Left ventricle myocardium superior (tissue), 1 donor: ENCODE measurements at regions not wholly inside any gene's neighbourhood (a gene's known extent, or its start where the extent isn't known, plus 50 kb on each side); places are given as distances from the start of the nearest gene placed in this dataset.

Experiments used
- ATAC-seq: fragments of 200-7000 bp; cut with Tn5 transposase; one replicate; pipeline ENCODE4 v1.9.1; 2020; ENCODE audit warnings: mild to moderate bottlenecking, moderate library complexity
- DNase-seq: peaks from one replicate; pipeline ENCODE4 v3.0.0-alpha.2; 2020
- intact Hi-C: fragments of 100-400 bp; cut with micrococcal nuclease; formaldehyde crosslinking; loops from one replicate; pipeline ENCODE4 v1.11.0; 2022
- donor health status: DM: no; HTN: yes; CAD: no; lungs with severe emphysema.

GRCh38 chr5:29984156-29984540 is 1209.3 kb upstream of the CDH6 start:
- no peak for ATAC-seq
- DNase-seq: no peak
- intact Hi-C loops: no loop called here

DNA sequence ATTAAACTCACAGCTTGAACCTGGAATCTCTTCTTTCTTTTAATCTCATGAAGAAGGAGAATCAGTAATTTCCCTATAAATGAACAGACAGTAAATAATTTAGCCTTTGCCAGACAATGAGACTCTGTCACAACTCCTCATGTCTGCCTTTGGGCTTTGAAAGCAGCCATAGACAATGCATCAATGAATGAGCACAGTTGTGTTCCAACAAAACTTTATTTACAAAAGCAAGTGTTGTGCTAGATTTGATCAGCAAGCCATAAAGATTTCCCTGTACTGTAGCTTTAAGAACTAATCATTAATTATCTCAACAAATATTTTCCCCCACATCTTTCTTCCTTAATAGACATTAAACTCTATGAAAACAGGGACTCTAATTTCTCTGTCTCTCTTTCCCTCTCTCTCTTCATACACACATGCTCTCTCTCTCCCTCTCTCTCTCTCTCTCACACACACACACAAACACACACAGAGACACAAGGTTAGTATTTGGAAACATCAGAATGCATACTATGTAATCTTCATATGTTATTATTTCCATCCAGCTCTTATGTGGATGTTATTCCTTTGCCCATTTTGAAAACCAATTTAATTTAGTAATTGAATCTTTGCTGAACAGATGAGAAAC is 1209.8 kb upstream of the CDH6 start:
- no peak for ATAC-seq
- intact Hi-C loops: no loop called here
- no peak for DNase-seq

DNA sequence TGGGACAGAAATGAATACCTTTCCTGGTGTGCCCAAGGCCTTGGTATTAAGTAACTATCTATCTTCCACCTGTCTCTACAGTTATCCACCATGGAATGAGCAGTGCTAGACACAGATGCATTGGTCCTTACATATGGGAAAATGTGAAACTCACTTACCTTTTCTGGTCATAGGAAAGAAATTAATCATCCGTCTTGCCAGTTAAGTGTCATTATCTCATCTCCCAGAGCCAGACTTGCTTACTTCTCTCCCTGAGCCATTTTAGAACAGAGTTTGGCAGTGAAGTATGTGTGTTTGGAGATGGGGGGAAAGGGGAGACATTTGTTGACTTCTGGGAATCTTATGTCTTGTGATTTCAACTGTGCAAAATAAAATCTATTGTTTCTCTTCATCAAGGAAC is 1211.0 kb upstream of the CDH6 start:
- no peak for ATAC-seq
- intact Hi-C loops: no loop called here
- no peak for DNase-seq

- no peak for DNase-seq
- intact Hi-C loops: no loop called here
- no peak for ATAC-seq
Measured at GRCh38 chr5:29972597-29972996, 1220.9 kb upstream of the CDH6 start.

GRCh38 chr5:29963956-29964355 is 1229.5 kb upstream of the CDH6 start:
- intact Hi-C loops: no loop called here
- DNase-seq (no peak), ATAC-seq (no peak)

GRCh38 chr5:29960323-29960722 is 1233.2 kb upstream of the CDH6 start:
- no peak for ATAC-seq
- no peak for DNase-seq
- intact Hi-C loops: no loop called here

DNA sequence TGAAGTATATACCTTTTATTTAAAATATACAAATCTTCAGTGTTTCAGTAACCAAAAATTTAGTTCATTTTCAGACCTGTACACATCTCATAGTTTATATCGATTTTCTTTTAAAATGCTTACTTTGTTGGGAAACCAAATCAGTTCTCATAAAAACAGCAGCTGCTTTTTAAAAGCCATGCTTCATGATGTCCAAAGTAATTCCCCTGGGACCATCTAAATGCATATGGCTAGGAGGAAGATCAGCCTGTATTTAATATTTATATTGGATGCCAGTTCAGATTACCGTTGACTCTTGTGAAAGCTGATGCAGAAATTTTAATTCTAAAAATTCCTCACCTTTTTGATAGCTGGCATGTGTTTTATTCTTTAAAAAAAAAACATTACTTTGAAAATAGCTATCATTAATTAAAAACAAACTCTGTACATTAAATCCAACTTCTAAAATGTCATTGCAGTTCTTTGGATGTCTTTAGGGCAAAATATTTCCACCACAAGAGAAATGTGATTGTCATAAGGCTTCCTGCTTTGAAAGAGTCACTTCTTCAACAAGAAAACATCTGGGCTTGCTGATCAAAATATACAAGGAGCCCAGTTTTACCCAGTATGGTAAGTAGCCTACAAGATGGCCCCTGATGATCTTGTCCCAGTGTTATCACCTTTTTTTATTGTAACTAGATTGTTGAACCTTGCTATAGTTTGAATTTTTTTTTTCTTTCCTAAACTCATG is 1242.9 kb upstream of the CDH6 start:
- no peak for DNase-seq
- intact Hi-C loops: no loop called here
- no peak for ATAC-seq

GRCh38 chr5:29949301-29949872 is 1244.1 kb upstream of the CDH6 start:
- DNase-seq: no peak
- ATAC-seq: no peak
- intact Hi-C loops: no loop called here

DNA sequence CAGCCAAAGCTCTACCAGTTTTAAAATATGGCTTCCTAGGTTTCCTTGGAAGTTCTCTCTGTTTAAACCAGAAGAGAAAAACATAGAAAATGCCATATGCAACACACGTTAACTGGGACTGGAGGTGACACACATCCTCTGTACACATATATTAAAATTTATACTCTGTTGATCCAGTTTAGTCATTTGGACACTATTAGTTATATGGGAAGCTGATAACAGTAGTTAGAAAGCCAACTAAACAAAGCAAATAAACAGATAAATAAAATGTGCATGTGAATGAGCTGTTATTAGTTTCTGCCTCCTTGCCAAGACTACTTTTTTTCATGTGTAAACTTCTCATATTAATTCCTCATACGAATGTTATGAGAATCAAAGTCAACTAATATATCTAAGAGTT is 1249.2 kb upstream of the CDH6 start:
- no peak for DNase-seq
- ATAC-seq: no peak
- intact Hi-C loops: no loop called here

- ATAC-seq (no peak), DNase-seq (no peak)
- intact Hi-C loops: no loop called here
Measured at GRCh38 chr5:29942089-29942488, 1251.4 kb upstream of the CDH6 start.

- intact Hi-C loops: no loop called here
- no peak for DNase-seq
- no peak for ATAC-seq
Measured at GRCh38 chr5:29939988-29940387, 1253.5 kb upstream of the CDH6 start.

GRCh38 chr5:29935371-29935770 is 1258.1 kb upstream of the CDH6 start:
- ATAC-seq (no peak), DNase-seq (no peak)
- intact Hi-C loops: no loop called here

DNA sequence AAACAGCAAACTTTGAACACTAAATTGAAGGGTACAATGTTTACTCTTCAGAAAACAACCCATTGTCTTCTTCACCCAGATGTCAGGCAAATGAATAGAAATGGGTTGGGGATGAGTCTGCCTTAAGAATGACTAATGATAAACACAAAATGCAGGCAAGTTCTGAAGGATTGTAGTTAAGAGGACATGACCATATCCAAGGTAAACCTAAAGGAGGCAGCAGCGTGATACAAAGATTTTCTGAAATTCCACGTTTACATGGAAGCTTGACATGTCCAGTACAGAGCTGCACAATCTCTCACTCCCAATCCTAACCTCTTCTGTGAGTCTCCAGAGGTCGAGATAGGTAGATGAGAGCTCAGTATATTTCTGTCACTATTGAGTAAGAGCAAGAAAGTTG is 1263.2 kb upstream of the CDH6 start:
- ATAC-seq (no peak), DNase-seq (no peak)
- intact Hi-C loops: no loop called here

DNA sequence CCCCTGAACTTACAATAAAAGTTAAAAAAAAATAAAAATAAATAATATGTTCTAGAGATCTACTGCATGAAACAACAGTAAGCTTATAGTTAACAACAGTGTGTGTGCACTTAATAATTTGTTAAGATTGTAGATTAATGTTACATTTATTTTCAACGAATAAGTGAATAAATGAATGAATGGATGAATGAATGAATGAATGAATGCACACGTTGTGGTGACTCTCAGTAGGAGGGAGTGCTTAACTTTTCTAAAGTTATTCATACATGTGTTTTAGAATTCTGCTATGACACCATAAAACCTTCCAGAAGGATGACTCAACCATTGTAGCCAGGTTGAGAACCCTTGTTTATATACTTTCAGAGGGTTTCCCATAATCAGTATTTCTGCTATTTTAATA is 1269.4 kb upstream of the CDH6 start:
- ATAC-seq: no peak
- DNase-seq: no peak
- intact Hi-C loops: no loop called here

- ATAC-seq (no peak), DNase-seq (no peak)
- intact Hi-C loops: no loop called here
Measured at GRCh38 chr5:29905626-29906353, 1287.7 kb upstream of the CDH6 start.

DNA sequence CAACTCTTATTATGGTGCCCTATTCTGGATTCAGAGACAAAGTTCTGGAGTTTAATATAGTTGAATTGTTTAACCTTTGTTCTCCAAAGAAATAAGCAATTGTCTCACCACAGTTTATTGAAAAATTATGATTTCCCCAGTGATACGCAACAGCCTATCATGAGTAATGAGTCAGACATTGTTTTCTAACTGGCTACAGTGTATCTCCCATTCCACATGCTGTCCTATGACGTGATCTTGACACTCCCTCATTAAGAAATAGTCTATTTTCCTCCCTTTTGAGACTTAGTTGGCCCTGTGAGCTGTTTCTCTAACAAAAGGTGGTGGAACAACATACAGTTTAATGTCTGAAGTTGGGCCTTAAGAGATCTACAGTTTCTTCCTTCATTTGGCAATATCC is 1290.6 kb upstream of the CDH6 start:
- intact Hi-C loops: no loop called here

DNA sequence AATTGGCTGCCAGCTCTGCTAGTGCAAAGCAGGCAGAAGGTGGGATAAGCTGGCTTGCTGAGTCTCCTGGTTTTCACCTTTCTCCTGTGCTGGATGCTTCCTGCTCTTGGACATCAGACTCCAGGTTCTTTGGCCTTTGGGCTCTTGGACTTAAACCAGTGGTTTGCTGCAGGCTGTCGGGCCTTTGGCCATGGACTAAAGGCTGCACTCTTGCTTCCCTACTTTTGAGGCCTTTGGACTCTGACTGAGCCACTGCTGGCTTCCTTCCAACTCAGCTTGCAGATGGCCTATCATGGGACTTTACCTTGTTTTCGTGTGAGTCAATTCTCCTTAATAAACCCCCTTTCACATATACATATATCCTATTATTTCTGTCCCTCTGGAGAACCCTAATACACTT is 1293.9 kb upstream of the CDH6 start:
- no peak for DNase-seq
- ATAC-seq: no peak
- intact Hi-C loops: no loop called here

More for the DNA sequence above, 1290.6 kb upstream of the CDH6 start:
- DNase-seq (no peak), ATAC-seq (no peak)

DNA sequence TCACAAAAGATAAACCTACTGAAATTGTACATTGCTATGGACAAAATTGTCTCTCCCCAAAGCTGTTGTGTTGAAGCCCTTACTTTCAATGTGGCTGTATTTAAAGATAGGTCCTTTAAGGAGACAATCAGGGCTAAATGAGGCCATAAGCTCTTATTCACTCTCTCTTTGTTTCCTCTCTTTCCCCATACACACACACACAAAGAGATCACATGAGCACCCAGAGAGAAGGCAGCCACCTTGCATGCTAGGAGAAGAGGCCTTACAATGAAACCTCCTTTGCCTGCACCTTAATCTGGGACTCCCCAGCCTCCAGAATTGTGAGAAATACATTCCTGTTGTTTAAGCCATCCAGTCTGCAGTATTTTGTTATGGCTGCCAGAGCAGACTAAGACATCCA is 1295.6 kb upstream of the CDH6 start:
- ATAC-seq (no peak), DNase-seq (no peak)
- intact Hi-C loops: no loop called here

DNA sequence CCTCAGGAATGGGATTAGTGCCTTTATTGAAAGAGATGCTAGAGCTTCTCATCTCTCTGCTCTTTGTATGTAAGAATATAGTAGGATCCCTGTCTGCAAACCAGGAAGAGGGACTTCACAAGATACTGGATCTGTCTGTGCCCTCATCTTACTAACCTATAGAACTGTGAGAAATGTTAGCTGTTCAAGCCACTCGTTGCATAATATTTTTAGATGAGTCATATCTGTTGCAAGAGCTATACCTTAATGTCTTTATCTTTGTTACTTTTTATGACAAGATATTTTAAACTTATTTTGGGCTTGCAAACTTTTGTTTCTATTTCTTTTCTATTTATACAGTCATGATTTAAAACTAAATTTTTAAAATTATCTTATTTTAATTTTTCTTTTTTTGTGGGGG is 1296.8 kb upstream of the CDH6 start:
- intact Hi-C loops: no loop called here
- ATAC-seq (no peak), DNase-seq (no peak)

DNA sequence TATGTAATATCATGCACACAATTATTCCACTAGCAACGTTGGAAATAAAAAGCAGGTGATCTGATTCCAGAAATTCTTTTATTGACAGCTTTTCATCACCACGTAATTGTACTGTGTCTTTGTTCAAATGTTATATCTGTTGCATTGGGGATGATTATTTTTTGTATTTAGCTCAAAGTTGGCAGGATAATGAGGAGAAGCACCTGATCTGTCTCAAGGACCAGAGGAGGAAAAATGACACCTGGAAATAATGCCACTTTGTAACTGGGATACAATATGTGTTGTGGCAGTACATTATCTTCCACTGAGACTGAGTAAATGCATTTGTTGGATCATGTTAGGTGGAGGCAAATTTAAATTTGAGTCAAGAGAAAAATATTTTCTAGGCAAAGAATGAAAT is 1298.8 kb upstream of the CDH6 start:
- ATAC-seq: no peak
- intact Hi-C loops: no loop called here
- no peak for DNase-seq
